IMR-90 (cell line): ENCODE measurements at regions not wholly inside any gene's neighbourhood (a gene's known extent, or its start where the extent isn't known, plus 50 kb on each side); places are given as distances from the start of the nearest gene placed in this dataset.

Experiments used
- ATAC-seq: fragments of 200-7000 bp; cut with Tn5 transposase; 2 replicates; pipeline ENCODE4 v1.9.1; 2020; ENCODE audit warnings: low read depth, mild to moderate bottlenecking, moderate library complexity
- BruUV-seq: library from RNA; stranded (reverse); fragments of 400-500 nt; replicated peaks from 2 replicates; lab custom pipeline; 2021; lab: Mats Ljungman, UMichigan
- CTCF ChIA-PET: fragments of 300-600 bp; formaldehyde crosslinking; extraction: SDS; loops from one replicate; lab custom pipeline; 2021; ENCODE audit warnings: antibody characterized with exemption; lab: Yijun Ruan, JAX
- POLR2A ChIA-PET: fragments of 300-600 bp; sonication (Branson Sonifier 250); formaldehyde crosslinking; loops from one replicate; lab custom pipeline; 2022; ENCODE audit warnings: antibody characterized with exemption; ENCODE audit not compliant: unreplicated experiment; lab: Charles Lee
- DNase-seq: peaks from one replicate; pipeline ENCODE4 v3.0.0; 2013
- H2AFZ ChIP-seq: replicated peaks from 2 replicates; pipeline ENCODE3; 2013; ENCODE audit warnings: low read length, mild to moderate bottlenecking; ENCODE audit not compliant: poor library complexity
- H2AK5ac ChIP-seq: 2 replicates; pipeline ENCODE4 v1.6.1; 2013; ENCODE audit warnings: low read depth, low read length, inconsistent platforms
- H2AK9ac ChIP-seq: replicated peaks from 2 replicates; pipeline ENCODE3; 2013; ENCODE audit warnings: mild to moderate bottlenecking, low read depth, low read length, moderate library complexity; ENCODE audit not compliant: poor library complexity
- H2BK120ac ChIP-seq: 2 replicates; pipeline ENCODE4 v1.6.1; 2013; ENCODE audit warnings: low read depth, low read length, inconsistent platforms
- H2BK15ac ChIP-seq: 3 replicates; pipeline ENCODE4 v1.6.1; 2013; ENCODE audit warnings: low read depth, low read length, inconsistent platforms
- H2BK20ac ChIP-seq: 2 replicates; pipeline ENCODE4 v1.6.1; 2013; ENCODE audit warnings: low read depth, mild to moderate bottlenecking, inconsistent platforms, low read length, moderate library complexity
- H2BK5ac ChIP-seq: 2 replicates; pipeline ENCODE4 v1.6.1; 2013; ENCODE audit warnings: mild to moderate bottlenecking, low read depth, low read length, inconsistent platforms; ENCODE audit not compliant: poor library complexity, severe bottlenecking
- H3K14ac ChIP-seq: replicated peaks from 2 replicates; pipeline ENCODE4 v1.6.1; 2013; ENCODE audit warnings: low read depth, low read length, inconsistent platforms
- H3K18ac ChIP-seq: 2 replicates; pipeline ENCODE4 v1.6.1; 2013; ENCODE audit warnings: low read depth, low read length, control low read depth
- H3K23ac ChIP-seq: 2 replicates; pipeline ENCODE4 v1.6.1; 2013; ENCODE audit warnings: low read depth, low read length, inconsistent platforms
- H3K27ac ChIP-seq: 2 replicates; pipeline ENCODE4 v1.5.1; 2013; ENCODE audit warnings: mild to moderate bottlenecking, control low read depth, low read length; ENCODE audit not compliant: insufficient read depth
- H3K27me3 ChIP-seq: 2 replicates; pipeline ENCODE4 v1.6.1; 2013; ENCODE audit warnings: low read length; ENCODE audit not compliant: control insufficient read depth, insufficient read depth
- H3K36me3 ChIP-seq: 2 replicates; pipeline ENCODE4 v1.6.1; 2013; ENCODE audit warnings: low read length, mixed read lengths; ENCODE audit not compliant: control insufficient read depth, insufficient read depth
- H3K4ac ChIP-seq: 2 replicates; pipeline ENCODE4 v1.6.1; 2013; ENCODE audit warnings: low read depth, low read length, inconsistent platforms
- H3K4me1 ChIP-seq: 2 replicates; pipeline ENCODE4 v1.6.1; 2013; ENCODE audit warnings: low read length, mixed read lengths; ENCODE audit not compliant: control insufficient read depth, insufficient read depth
- H3K4me2 ChIP-seq: 2 replicates; pipeline ENCODE4 v1.6.1; 2013; ENCODE audit warnings: low read depth, mild to moderate bottlenecking, control low read depth, low read length, moderate library complexity
- H3K4me3 ChIP-seq: 2 replicates; pipeline ENCODE4 v1.5.1; 2013; ENCODE audit warnings: low read depth, mild to moderate bottlenecking, control low read depth, low read length, moderate library complexity; ENCODE audit not compliant: insufficient read depth
- H3K56ac ChIP-seq: 2 replicates; pipeline ENCODE4 v1.6.1; 2013; ENCODE audit warnings: low read length, inconsistent platforms; ENCODE audit not compliant: insufficient read depth; ENCODE audit errors: extremely low read depth
- H3K79me1 ChIP-seq, 2 experiments: 2 replicates each; pipeline ENCODE4 v1.6.1; 2013; ENCODE audit warnings: low read length in 2 of 2, inconsistent platforms in 1 of 2, low read depth in 1 of 2
- H3K9ac ChIP-seq: 2 replicates; pipeline ENCODE4 v1.6.1; 2013; ENCODE audit warnings: low read depth, low read length, control low read depth
- H3K9me1 ChIP-seq: 2 replicates; pipeline ENCODE4 v1.6.1; 2013; ENCODE audit warnings: low read length, inconsistent platforms; ENCODE audit not compliant: insufficient read depth
- H3K9me3 ChIP-seq: 2 replicates; pipeline ENCODE4 v1.6.1; 2013; ENCODE audit warnings: low read length; ENCODE audit not compliant: control insufficient read depth, insufficient read depth
- H4K20me1 ChIP-seq: 2 replicates; pipeline ENCODE4 v1.6.1; 2013; ENCODE audit warnings: low read length, inconsistent platforms; ENCODE audit not compliant: insufficient read depth
- H4K5ac ChIP-seq: 2 replicates; pipeline ENCODE4 v1.6.1; 2013; ENCODE audit warnings: mild to moderate bottlenecking, low read depth, low read length, control low read depth
- H4K8ac ChIP-seq, 2 experiments: 2 replicates each; pipeline ENCODE4 v1.6.1; 2013; ENCODE audit warnings: low read depth in 2 of 2, low read length in 2 of 2, control low read depth in 1 of 2, inconsistent platforms in 1 of 2
- H4K91ac ChIP-seq: 2 replicates; pipeline ENCODE4 v1.6.1; 2013; ENCODE audit warnings: low read depth, low read length, inconsistent platforms; ENCODE audit not compliant: insufficient read depth
- MAFK ChIP-seq: IDR thresholded peaks from 2 replicates; pipeline ENCODE4 v1.6.1; 2012; ENCODE audit warnings: low read depth, low read length, improper control_type of control experiment
- WGBS, 2 experiments: methylation state at CpG; one replicate each; pipeline versions ENCODE4 v1.1.5 to v1.1.7; 2013; ENCODE audit warnings: missing lambda C conversion rate in 2 of 2; ENCODE audit not compliant: insufficient read length in 1 of 2; ENCODE audit errors: extremely low coverage in 2 of 2; 5-methylcytosine and 5-hydroxymethylcytosine counted together
- dilution Hi-C: fragments of 300-500 bp; cut with HindIII; formaldehyde crosslinking; loops from one replicate; pipeline ENCODE4 v1.14.3; 2018; ENCODE audit warnings: low sequenced_read_pairs; ENCODE audit not compliant: unreplicated experiment
- in situ Hi-C: fragments of 300-500 bp; cut with MboI; formaldehyde crosslinking; loops from 3 replicates; pipeline ENCODE4 v1.14.3; 2019; ENCODE audit warnings: low sequenced_read_pairs, inconsistent platforms, mixed read lengths
- intact Hi-C: fragments of 100-400 bp; cut with micrococcal nuclease; formaldehyde crosslinking; loops from 2 replicates; pipeline ENCODE4 v1.10.0; 2022
- TF ChIP-seq, protein P1 (sequence below): fragments of 150-350 bp; IDR thresholded peaks from 2 replicates; pipeline ENCODE4 v1.6.1; 2016; ENCODE audit warnings: low read depth, mild to moderate bottlenecking, low read length, moderate library complexity, borderline replicate concordance

DNA sequence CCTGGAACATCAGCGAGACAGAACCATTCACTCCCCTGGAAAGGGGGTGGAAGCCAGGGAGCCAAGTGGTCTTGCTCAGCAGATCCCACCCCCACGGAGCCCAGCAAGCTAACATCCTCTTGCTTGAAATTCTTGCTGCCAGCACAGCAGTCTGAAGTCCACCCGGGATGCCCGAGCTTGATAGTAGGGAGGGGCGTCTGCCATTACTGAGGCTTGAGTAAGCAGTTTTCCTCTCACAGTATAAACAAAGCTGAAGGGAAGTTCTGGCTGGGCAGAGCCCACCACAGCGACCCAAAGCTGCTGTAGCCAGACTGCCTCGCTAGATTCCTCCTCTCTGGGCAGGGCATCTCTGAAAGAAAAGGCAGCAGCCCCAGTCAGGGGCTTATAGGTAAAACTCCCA lies 764.8 kb upstream of the LUZP2 start:
- in situ Hi-C loops: no loop called here
- no peak overlapping the region for H2AK9ac ChIP-seq
- H2AK5ac ChIP-seq: no peak overlapping the region
- intact Hi-C loops: no loop called here
- no peaks in the 10 kb centered on the region for H3K36me3 ChIP-seq
- peak overlapping the region; percentile 50 to 81; a peak in 3 of 4 replicates for H4K8ac ChIP-seq
- H3K4me3 ChIP-seq: no peak overlapping the region
- H3K9ac ChIP-seq: no peak overlapping the region
- peak overlapping the region; percentile 72 for H3K23ac ChIP-seq
- H2BK20ac ChIP-seq: peak overlapping the region; percentile 79
- ChIA-PET POLR2A (interaction anchor here (0.7 kb wide), 1 partner anchor 13 kb away, joined by 5 read pairs; no protein-coding TSS in a partner anchor), CTCF (no interaction called here)
- no peak overlapping the region for H3K56ac ChIP-seq
- peak overlapping the region; percentile 57 for H4K91ac ChIP-seq
- peak overlapping the region; percentile 31 for H3K4me2 ChIP-seq
- peak overlapping the region; percentile 80 for H2AFZ ChIP-seq
- peak overlapping the region; percentile 91 for H2BK120ac ChIP-seq
- peak overlapping the region; percentile 73; the same call in 1 of the 2 replicates for H3K14ac ChIP-seq
- H2BK5ac ChIP-seq: peak overlapping the region; percentile 39
- DNase-seq (peak; percentile 65), ATAC-seq (peak; percentile 92)
- no peaks in the 10 kb centered on the region for H3K79me1 ChIP-seq
- H4K20me1 ChIP-seq: no peaks in the 10 kb centered on the region
- dilution Hi-C loops: no loop called here
- TF ChIP-seq, protein P1, sequence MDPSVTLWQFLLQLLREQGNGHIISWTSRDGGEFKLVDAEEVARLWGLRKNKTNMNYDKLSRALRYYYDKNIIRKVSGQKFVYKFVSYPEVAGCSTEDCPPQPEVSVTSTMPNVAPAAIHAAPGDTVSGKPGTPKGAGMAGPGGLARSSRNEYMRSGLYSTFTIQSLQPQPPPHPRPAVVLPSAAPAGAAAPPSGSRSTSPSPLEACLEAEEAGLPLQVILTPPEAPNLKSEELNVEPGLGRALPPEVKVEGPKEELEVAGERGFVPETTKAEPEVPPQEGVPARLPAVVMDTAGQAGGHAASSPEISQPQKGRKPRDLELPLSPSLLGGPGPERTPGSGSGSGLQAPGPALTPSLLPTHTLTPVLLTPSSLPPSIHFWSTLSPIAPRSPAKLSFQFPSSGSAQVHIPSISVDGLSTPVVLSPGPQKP: no peak
- TF ChIP-seq MAFK: peak; percentile 40; the same call in 1 of the 2 replicates
- BruUV-seq: no TSS peak
- H3K9me1 ChIP-seq: no peaks in the 10 kb centered on the region; the same call in 1 of the 2 replicates
- peak overlapping the region; percentile 10; the same call in 1 of the 2 replicates for H3K27ac ChIP-seq
- peak overlapping the region; percentile 52 for H4K5ac ChIP-seq
- WGBS, 2 experiments: no CpG with 5 or more reads among the region's 7 CpGs
- H2BK15ac ChIP-seq: peak overlapping the region; percentile 47; the same call in 2 of the 3 replicates
- H3K4me1 ChIP-seq: peaks cover 6% of the 10 kb centered on the region
- peak overlapping the region; percentile 85 for H3K4ac ChIP-seq
- H3K18ac ChIP-seq: peak overlapping the region; percentile 63
- H3K27me3 ChIP-seq: no peaks in the 10 kb centered on the region
- no peaks in the 10 kb centered on the region for H3K9me3 ChIP-seq
